A673 (cell line): ENCODE measurements at regions not wholly inside any gene's neighbourhood (a gene's known extent, or its start where the extent isn't known, plus 50 kb on each side); places are given as distances from the start of the nearest gene placed in this dataset.

ENCODE experiments used
- EZH2 ChIP-seq: fragments of 200-600 bp; sonication (generic); IDR thresholded peaks from 2 replicates; pipeline ENCODE4 v1.6.1; 2017; ENCODE audit warnings: borderline replicate concordance, low read depth, mild to moderate bottlenecking, mixed read lengths, antibody characterized with exemption, low read length; ENCODE audit not compliant: poor library complexity, severe bottlenecking
- TF ChIP-seq, protein P1 (sequence below): fragments of 300-800, 200-600 bp; sonication (generic); conservative IDR thresholded peaks from 2 replicates; pipeline ENCODE4 v1.5.1; 2017; ENCODE audit warnings: low read depth, mild to moderate bottlenecking, antibody characterized with exemption, low read length, moderate library complexity, mixed read lengths

DNA sequence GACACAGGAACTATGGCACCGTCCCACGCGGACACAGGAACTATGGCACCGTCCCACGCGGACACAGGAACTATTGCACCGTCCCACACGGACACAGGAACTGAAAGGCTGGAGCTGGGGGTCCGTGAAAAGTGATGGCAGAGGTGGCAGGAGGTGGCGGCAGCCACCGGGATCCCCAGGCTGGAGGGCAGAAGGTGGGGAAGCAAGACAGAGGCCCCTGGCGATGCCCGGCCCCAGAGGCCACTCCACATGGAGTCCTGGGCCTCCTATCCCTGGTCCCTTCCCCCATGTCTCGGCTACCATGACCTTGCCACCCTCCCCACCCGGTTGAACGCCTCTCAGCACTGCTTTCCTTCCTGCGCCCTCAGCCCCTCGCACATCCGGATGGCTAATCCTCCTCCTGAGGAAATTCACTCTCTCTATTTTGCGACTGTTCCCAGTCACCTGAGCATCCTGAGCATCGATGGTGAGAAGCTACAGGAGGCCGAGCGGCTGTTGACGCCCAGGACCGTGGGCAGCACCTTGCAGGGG lies 181.4 kb downstream of the TMEM18 start:
- TF ChIP-seq EZH2, result no peak
- TF ChIP-seq, protein P1, sequence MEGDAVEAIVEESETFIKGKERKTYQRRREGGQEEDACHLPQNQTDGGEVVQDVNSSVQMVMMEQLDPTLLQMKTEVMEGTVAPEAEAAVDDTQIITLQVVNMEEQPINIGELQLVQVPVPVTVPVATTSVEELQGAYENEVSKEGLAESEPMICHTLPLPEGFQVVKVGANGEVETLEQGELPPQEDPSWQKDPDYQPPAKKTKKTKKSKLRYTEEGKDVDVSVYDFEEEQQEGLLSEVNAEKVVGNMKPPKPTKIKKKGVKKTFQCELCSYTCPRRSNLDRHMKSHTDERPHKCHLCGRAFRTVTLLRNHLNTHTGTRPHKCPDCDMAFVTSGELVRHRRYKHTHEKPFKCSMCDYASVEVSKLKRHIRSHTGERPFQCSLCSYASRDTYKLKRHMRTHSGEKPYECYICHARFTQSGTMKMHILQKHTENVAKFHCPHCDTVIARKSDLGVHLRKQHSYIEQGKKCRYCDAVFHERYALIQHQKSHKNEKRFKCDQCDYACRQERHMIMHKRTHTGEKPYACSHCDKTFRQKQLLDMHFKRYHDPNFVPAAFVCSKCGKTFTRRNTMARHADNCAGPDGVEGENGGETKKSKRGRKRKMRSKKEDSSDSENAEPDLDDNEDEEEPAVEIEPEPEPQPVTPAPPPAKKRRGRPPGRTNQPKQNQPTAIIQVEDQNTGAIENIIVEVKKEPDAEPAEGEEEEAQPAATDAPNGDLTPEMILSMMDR, result no peak
